GM20000 (cell line): ENCODE measurements at regions not wholly inside any gene's neighbourhood (a gene's known extent, or its start where the extent isn't known, plus 50 kb on each side); places are given as distances from the start of the nearest gene placed in this dataset.

ENCODE experiments used
- DNase-seq: peaks from one replicate; pipeline ENCODE4 v3.0.0; 2012; ENCODE audit warnings: low spot score
- CTCF ChIP-seq: IDR thresholded peaks from 2 replicates; pipeline ENCODE4 v1.5.1; 2012; ENCODE audit warnings: mild to moderate bottlenecking, control low read depth; ENCODE audit errors: extremely low read depth, missing control alignments

GRCh38 chr7:45515346-45515745 is 58.8 kb upstream of the ADCY1 start:
- TF ChIP-seq CTCF, result no peak

More at GRCh38 chr7:45515346-45515745, 58.8 kb upstream of the ADCY1 start:
- DNase-seq, result no peak
